ENCODE measurements at regions not wholly inside any gene's neighbourhood (a gene's known extent, or its start where the extent isn't known, plus 50 kb on each side); places are given as distances from the start of the nearest gene placed in this dataset.

DNA sequence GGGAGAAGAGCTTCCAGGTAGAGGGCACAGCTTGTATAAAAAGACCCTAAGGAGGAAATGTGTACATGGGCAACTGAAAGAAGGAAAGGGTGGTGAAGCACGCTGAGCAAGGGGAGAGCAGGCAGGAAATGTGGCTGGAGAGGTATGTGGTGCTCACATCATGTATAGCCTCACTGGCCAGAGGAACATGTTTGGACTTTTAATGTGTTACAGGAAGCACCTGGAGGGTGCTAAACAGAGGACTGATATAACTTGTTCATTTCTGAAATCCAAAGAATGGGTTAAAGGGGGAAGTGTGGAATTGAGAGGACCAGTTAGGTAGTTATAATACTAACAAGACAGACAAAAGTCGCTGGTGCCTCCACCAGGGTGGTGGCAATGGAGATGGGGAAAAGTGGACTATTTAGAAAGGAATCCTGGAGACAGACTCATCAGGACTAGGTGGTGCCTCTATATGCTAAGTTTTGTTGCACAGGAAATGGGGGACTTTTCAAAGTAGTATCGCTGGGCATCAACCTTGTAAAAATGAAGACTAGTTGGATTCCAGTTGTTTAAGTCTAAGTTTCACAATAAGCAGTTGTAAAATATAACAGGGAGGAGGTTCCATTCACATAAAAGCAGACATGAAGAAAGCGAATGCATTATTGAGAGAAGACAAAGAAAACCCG lies 63.1 kb upstream of the CD180 start:
- no peak for TF ChIP-seq POLR2A (IDR thresholded peaks at IDR 0.05)
- TF ChIP-seq CTCF (IDR thresholded peaks at IDR 0.05) = no peak
- intact Hi-C loops (cut with DNase I) = no loop called here
- Histone ChIP-seq H3K27ac (no peak overlapping the region), H3K27me3 (no peaks in the 10 kb centered on the region), H3K4me3 (replicated peaks in 1 of 3) (no peak overlapping the region), H3K4me1 (peaks cover 4 to 17% of the 10 kb centered on the region in 2 donors), H3K9me3 (no peaks in the 10 kb centered on the region), H3K36me3 (no peaks in the 10 kb centered on the region)
- 89 to 90% methylated on average over 5 of the region's 5 CpGs for WGBS, 2 donors
- no peak for DNase-seq

- Histone ChIP-seq H3K9me3 (no peaks in the 10 kb centered on the region), H3K27me3 (no peaks in the 10 kb centered on the region), H3K4me3 (replicated peaks in 1 of 3) (no peak overlapping the region), H3K4me1 (peaks cover 4 to 17% of the 10 kb centered on the region in 2 donors), H3K36me3 (no peaks in the 10 kb centered on the region), H3K27ac (peak overlapping the region in 2 of 3 donors; percentile 47 to 56)
- 94 to 96% methylated on average over 2 of the region's 2 CpGs for WGBS, 2 donors
- intact Hi-C loops (cut with DNase I) = no loop called here
- no peak for TF ChIP-seq CTCF (IDR thresholded peaks at IDR 0.05)
- TF ChIP-seq POLR2A (IDR thresholded peaks at IDR 0.05) = no peak
- DNase-seq = no peak
Measured at GRCh38 chr5:67257500-67257899, 60.9 kb upstream of the CD180 start.

DNA sequence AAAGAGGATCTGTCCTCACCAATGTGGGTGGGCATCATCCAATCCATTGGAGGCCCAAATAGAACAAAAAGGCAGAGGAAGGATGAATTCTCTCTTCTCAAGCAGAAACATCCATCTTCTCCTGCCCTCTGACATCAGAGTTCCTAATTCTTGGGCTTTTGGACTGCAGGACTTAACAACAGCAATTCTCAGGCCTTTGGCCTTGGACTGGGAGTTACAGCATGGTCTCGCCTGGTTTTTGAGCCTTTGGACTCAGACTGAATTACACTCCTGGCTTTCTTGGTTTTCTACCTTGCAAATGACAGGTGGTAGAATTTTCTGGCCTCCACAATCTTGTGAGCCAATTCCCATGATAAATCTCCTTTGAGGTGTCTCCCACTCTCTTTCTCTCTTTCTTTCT lies 60.5 kb upstream of the CD180 start:
- no peak for TF ChIP-seq CTCF (IDR thresholded peaks at IDR 0.05)
- TF ChIP-seq POLR2A (IDR thresholded peaks at IDR 0.05) = no peak
- Histone ChIP-seq H3K4me1 (peaks cover 4 to 17% of the 10 kb centered on the region in 2 donors), H3K36me3 (no peaks in the 10 kb centered on the region), H3K27me3 (no peaks in the 10 kb centered on the region), H3K9me3 (no peaks in the 10 kb centered on the region), H3K27ac (peak overlapping the region in 2 of 3 donors; percentile 47 to 56), H3K4me3 (replicated peaks in 1 of 3) (no peak overlapping the region)
- 95 to 100% methylated on average over 1 of the region's 1 CpG for WGBS, 2 donors
- intact Hi-C loops (cut with DNase I) = no loop called here
- no peak for DNase-seq

DNA sequence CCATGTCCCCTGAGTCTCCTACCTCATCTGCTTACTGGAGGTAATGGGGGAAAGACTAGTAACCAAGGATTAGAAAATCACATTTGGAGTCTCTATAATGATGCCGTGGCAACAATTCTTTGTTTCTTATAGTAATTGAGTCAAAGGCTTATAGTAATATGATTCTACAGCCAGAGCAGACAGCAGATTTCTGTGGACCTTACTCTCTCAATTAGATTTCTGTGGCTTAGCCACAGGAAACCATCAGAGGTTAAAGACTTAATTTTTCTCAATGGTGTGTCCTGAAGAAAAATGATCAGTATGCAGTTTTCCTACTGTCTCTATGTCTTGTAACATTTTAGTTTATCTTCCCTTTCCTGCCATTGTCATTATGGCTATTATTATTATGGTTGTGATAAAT lies 59.3 kb upstream of the CD180 start:
- 91 to 94% methylated on average over 1 of the region's 1 CpG for WGBS, 2 donors
- TF ChIP-seq POLR2A (IDR thresholded peaks at IDR 0.05) (no peak), CTCF (IDR thresholded peaks at IDR 0.05) (no peak)
- peaks cover 4 to 17% of the 10 kb centered on the region in 2 donors for H3K4me1 ChIP-seq
- H3K27ac ChIP-seq = no peak overlapping the region
- H3K9me3 ChIP-seq = no peaks in the 10 kb centered on the region
- intact Hi-C loops (cut with DNase I) = no loop called here
- no peaks in the 10 kb centered on the region for H3K36me3 ChIP-seq
- no peaks in the 10 kb centered on the region for H3K27me3 ChIP-seq
- no peak for DNase-seq
- H3K4me3 ChIP-seq (replicated peaks in 1 of 3) = no peak overlapping the region

DNA sequence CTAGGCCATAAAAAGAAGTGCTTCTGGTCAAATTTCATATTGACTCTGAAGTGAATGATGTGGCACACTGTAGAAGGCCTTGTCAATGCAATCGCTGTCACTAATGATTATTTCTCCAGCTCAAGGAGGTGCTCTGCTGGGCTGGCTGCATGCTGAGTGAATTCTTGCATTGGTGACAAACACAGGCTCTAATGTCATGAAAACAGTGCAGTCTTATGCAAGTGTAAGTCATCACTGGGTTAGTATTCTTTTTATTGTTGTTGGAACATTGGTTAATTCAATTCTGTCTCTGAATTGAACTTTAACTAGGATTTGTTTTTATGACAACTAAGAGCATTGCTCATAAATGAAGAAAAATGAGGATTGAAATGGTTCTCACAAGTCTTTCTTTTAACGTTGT lies 57.3 kb upstream of the CD180 start:
- Histone ChIP-seq H3K27me3 (no peaks in the 10 kb centered on the region), H3K4me3 (replicated peaks in 1 of 3) (no peak overlapping the region), H3K9me3 (no peaks in the 10 kb centered on the region), H3K4me1 (peaks cover 10 to 25% of the 10 kb centered on the region in 2 donors), H3K27ac (no peak overlapping the region), H3K36me3 (no peaks in the 10 kb centered on the region)
- no peak for DNase-seq
- WGBS, 2 donors = 72 to 90% methylated on average over 2 of the region's 2 CpGs
- TF ChIP-seq CTCF (IDR thresholded peaks at IDR 0.05) (no peak), POLR2A (IDR thresholded peaks at IDR 0.05) (no peak)
- intact Hi-C loops (cut with DNase I) = no loop called here
